Breast epithelium (tissue), 4 donors: ENCODE measurements at regions not wholly inside any gene's neighbourhood (a gene's known extent, or its start where the extent isn't known, plus 50 kb on each side); places are given as distances from the start of the nearest gene placed in this dataset.
A peak's percentile ranks its signal among the peaks of the same experiment; 100 is the strongest.

ENCODE experiments used
- DNase-seq, 2 donors: peaks; one replicate each; pipeline ENCODE4 v3.0.0-alpha.2; 2019; ENCODE audit warnings: low spot score in 2 of 2
- H3K27ac ChIP-seq, 2 donors: fragments of 200-600 bp; sonication (generic) in 1 of 2; one replicate each; pipeline ENCODE4 v1.5.1; 2016 to 2019; ENCODE audit warnings: mild to moderate bottlenecking in 1 of 2
- H3K27me3 ChIP-seq, 2 donors: fragments of 200-600 bp; sonication (generic) in 1 of 2; one replicate each; pipeline versions ENCODE4 v1.5.1 to v1.6.0; 2017 to 2019; ENCODE audit warnings: control low read depth in 1 of 2, mild to moderate bottlenecking in 1 of 2
- H3K36me3 ChIP-seq: fragments of 200-600 bp; one replicate; pipeline ENCODE4 v1.5.1; 2019
- H3K4me1 ChIP-seq, 2 donors: fragments of 200-600 bp; sonication (generic); one replicate each; pipeline ENCODE4 v1.5.1; 2016 to 2019; ENCODE audit warnings: control low read depth in 1 of 2
- H3K4me3 ChIP-seq, 3 donors: fragments of 200-600 bp; sonication (generic); 1 replicate in 2 of 3; 2 replicates in 1 of 3; pipeline ENCODE4 v1.5.1; 2016 to 2019; ENCODE audit warnings: mild to moderate bottlenecking in 3 of 3, moderate library complexity in 2 of 3
- H3K9me3 ChIP-seq, 2 donors: fragments of 200-600 bp; sonication (generic) in 1 of 2; one replicate each; pipeline ENCODE4 v1.5.1; 2016 to 2019; ENCODE audit warnings: control low read depth in 1 of 2
- CTCF ChIP-seq, 3 donors: fragments of 450-650 bp; IDR thresholded peaks; one replicate each; pipeline ENCODE4 v1.5.1; 2016 to 2017; ENCODE audit warnings: antibody characterized with exemption in 3 of 3, mild to moderate bottlenecking in 3 of 3, moderate library complexity in 3 of 3
- POLR2A ChIP-seq: fragments of 450-650 bp; IDR thresholded peaks from one replicate; pipeline ENCODE4 v1.6.1; 2016; ENCODE audit warnings: antibody characterized with exemption, mild to moderate bottlenecking, moderate library complexity
- POLR2AphosphoS5 ChIP-seq, 3 donors: sonication (generic); formaldehyde crosslinking; IDR thresholded peaks; one replicate each; pipeline ENCODE4 v1.6.1; 2017; ENCODE audit warnings: antibody characterized with exemption in 3 of 3
- intact Hi-C: fragments of 100-400 bp; cut with DNase I; formaldehyde crosslinking; loops from one replicate; pipeline ENCODE4 v1.15.1; 2023; ENCODE audit warnings: low total_unique reads

GRCh38 chr10:31741473-31741872, 187.2 kb downstream of the ARHGAP12 start:
- Histone ChIP-seq H3K4me1 (no peaks in the 10 kb centered on the region), H3K27ac (no peak overlapping the region), H3K4me3 (no peak overlapping the region), H3K36me3 (no peaks in the 10 kb centered on the region), H3K27me3 (no peaks in the 10 kb centered on the region), H3K9me3 (peaks cover 3 to 4% of the 10 kb centered on the region in 2 donors)
- TF ChIP-seq POLR2A (no peak), POLR2AphosphoS5 (IDR thresholded peaks at IDR 0.05) (no peak), CTCF (IDR thresholded peaks at IDR 0.05) (no peak)
- intact Hi-C loops, result no loop called here
- DNase-seq, result no peak

- intact Hi-C loops, result no loop called here
Observed at GRCh38 chr10:31739711-31740110, 188.9 kb downstream of the ARHGAP12 start.

GRCh38 chr10:31739146-31739545, 189.5 kb downstream of the ARHGAP12 start:
- peaks cover 6 to 8% of the 10 kb centered on the region in 2 donors for H3K9me3 ChIP-seq
- intact Hi-C loops, result no loop called here
- H3K4me3 ChIP-seq, result no peak overlapping the region
- no peaks in the 10 kb centered on the region for H3K36me3 ChIP-seq
- H3K27ac ChIP-seq, result peak overlapping the region in 1 of 2 donors; percentile 32
- no peaks in the 10 kb centered on the region for H3K27me3 ChIP-seq
- TF ChIP-seq POLR2A, result no peak
- TF ChIP-seq POLR2AphosphoS5 (IDR thresholded peaks at IDR 0.05), result no peak
- no peak for TF ChIP-seq CTCF (IDR thresholded peaks at IDR 0.05)
- DNase-seq, result no peak
- H3K4me1 ChIP-seq, result no peaks in the 10 kb centered on the region

More at GRCh38 chr10:31739711-31740110, 188.9 kb downstream of the ARHGAP12 start:
- DNase-seq, result no peak
- H3K27ac ChIP-seq, result peak overlapping the region in 1 of 2 donors; percentile 32
- H3K27me3 ChIP-seq, result no peaks in the 10 kb centered on the region
- H3K9me3 ChIP-seq, result peaks cover 6 to 8% of the 10 kb centered on the region in 2 donors
- H3K4me1 ChIP-seq, result no peaks in the 10 kb centered on the region
- H3K4me3 ChIP-seq, result no peak overlapping the region
- no peaks in the 10 kb centered on the region for H3K36me3 ChIP-seq
- no peak for TF ChIP-seq CTCF (IDR thresholded peaks at IDR 0.05)
- TF ChIP-seq POLR2AphosphoS5 (IDR thresholded peaks at IDR 0.05), result no peak
- TF ChIP-seq POLR2A, result no peak

GRCh38 chr10:31731711-31732110, 196.9 kb downstream of the ARHGAP12 start:
- Histone ChIP-seq H3K27ac (no peak overlapping the region), H3K4me1 (no peaks in the 10 kb centered on the region)

GRCh38 chr10:31730776-31731175, 197.9 kb downstream of the ARHGAP12 start:
- Histone ChIP-seq H3K27me3 (no peaks in the 10 kb centered on the region), H3K9me3 (no peaks in the 10 kb centered on the region), H3K27ac (no peak overlapping the region), H3K4me1 (no peaks in the 10 kb centered on the region), H3K36me3 (no peaks in the 10 kb centered on the region), H3K4me3 (no peak overlapping the region)
- intact Hi-C loops, result no loop called here
- no peak for DNase-seq
- TF ChIP-seq POLR2AphosphoS5 (IDR thresholded peaks at IDR 0.05) (no peak), CTCF (IDR thresholded peaks at IDR 0.05) (no peak), POLR2A (no peak)

More at GRCh38 chr10:31731711-31732110, 196.9 kb downstream of the ARHGAP12 start:
- H3K4me3 ChIP-seq, result no peak overlapping the region
- DNase-seq, result no peak
- intact Hi-C loops, result no loop called here
- TF ChIP-seq POLR2AphosphoS5 (IDR thresholded peaks at IDR 0.05), result no peak
- no peak for TF ChIP-seq POLR2A
- TF ChIP-seq CTCF (IDR thresholded peaks at IDR 0.05), result no peak
- peaks cover 4 to 8% of the 10 kb centered on the region in 2 donors for H3K9me3 ChIP-seq
- H3K27me3 ChIP-seq, result no peaks in the 10 kb centered on the region
- H3K36me3 ChIP-seq, result no peaks in the 10 kb centered on the region
